HepG2 (cell line): ENCODE measurements at regions not wholly inside any gene's neighbourhood (a gene's known extent, or its start where the extent isn't known, plus 50 kb on each side); places are given as distances from the start of the nearest gene placed in this dataset.

Source experiments
- AHR ChIP-seq: IDR thresholded peaks from 2 replicates; pipeline ENCODE4 v1.6.1; 2018; ENCODE audit warnings: missing genetic modification reagents, missing compliant biosample characterization
- CSRNP1 ChIP-seq: sonication (generic); formaldehyde crosslinking; IDR thresholded peaks from 2 replicates; pipeline ENCODE4 v1.8.1; 2023; ENCODE audit warnings: mild to moderate bottlenecking, missing genetic modification reagents
- GLMP ChIP-seq: sonication (generic); formaldehyde crosslinking; IDR thresholded peaks from 2 replicates; pipeline ENCODE4 v1.9.0; 2021; ENCODE audit warnings: missing genetic modification reagents, mild to moderate bottlenecking, borderline replicate concordance
- ZFP36 ChIP-seq: fragments of 150-350 bp; IDR thresholded peaks from 2 replicates; pipeline ENCODE4 v1.6.1; 2018; ENCODE audit warnings: borderline replicate concordance, low read length, low read depth; ENCODE audit not compliant: partially characterized antibody
- ZNF850 ChIP-seq: sonication (generic); formaldehyde crosslinking; conservative IDR thresholded peaks from 2 replicates; pipeline ENCODE4 v1.9.0; 2021; ENCODE audit warnings: mild to moderate bottlenecking, missing genetic modification reagents
- TF ChIP-seq, protein P1 (sequence below): IDR thresholded peaks from 2 replicates; pipeline ENCODE4 v1.6.1; 2012; ENCODE audit warnings: low read depth, low read length, improper control_type of control experiment
- TF ChIP-seq, protein P2 (sequence below): sonication (generic); formaldehyde crosslinking; IDR thresholded peaks from 2 replicates; pipeline ENCODE4 v1.5.0; 2020; ENCODE audit warnings: mild to moderate bottlenecking, missing genetic modification reagents, borderline replicate concordance

GRCh38 chr6:91366781-91367180 is 779.9 kb upstream of the MAP3K7 start (continued):
- TF ChIP-seq, protein P1, sequence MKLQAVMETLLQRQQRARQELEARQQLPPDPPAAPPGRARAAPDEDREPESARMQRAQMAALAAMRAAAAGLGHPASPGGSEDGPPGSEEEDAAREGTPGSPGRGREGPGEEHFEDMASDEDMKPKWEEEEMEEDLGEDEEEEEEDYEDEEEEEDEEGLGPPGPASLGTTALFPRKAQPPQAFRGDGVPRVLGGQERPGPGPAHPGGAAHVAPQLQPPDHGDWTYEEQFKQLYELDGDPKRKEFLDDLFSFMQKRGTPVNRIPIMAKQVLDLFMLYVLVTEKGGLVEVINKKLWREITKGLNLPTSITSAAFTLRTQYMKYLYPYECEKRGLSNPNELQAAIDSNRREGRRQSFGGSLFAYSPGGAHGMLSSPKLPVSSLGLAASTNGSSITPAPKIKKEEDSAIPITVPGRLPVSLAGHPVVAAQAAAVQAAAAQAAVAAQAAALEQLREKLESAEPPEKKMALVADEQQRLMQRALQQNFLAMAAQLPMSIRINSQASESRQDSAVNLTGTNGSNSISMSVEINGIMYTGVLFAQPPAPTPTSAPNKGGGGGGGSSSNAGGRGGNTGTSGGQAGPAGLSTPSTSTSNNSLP, result no peak
- TF ChIP-seq ZNF850 (CRISPR knock-in tag) (no peak), AHR (CRISPR knock-in tag) (no peak), CSRNP1 (CRISPR knock-in tag) (no peak), ZFP36 (no peak), GLMP (CRISPR knock-in tag) (no peak)
- TF ChIP-seq, protein P2, sequence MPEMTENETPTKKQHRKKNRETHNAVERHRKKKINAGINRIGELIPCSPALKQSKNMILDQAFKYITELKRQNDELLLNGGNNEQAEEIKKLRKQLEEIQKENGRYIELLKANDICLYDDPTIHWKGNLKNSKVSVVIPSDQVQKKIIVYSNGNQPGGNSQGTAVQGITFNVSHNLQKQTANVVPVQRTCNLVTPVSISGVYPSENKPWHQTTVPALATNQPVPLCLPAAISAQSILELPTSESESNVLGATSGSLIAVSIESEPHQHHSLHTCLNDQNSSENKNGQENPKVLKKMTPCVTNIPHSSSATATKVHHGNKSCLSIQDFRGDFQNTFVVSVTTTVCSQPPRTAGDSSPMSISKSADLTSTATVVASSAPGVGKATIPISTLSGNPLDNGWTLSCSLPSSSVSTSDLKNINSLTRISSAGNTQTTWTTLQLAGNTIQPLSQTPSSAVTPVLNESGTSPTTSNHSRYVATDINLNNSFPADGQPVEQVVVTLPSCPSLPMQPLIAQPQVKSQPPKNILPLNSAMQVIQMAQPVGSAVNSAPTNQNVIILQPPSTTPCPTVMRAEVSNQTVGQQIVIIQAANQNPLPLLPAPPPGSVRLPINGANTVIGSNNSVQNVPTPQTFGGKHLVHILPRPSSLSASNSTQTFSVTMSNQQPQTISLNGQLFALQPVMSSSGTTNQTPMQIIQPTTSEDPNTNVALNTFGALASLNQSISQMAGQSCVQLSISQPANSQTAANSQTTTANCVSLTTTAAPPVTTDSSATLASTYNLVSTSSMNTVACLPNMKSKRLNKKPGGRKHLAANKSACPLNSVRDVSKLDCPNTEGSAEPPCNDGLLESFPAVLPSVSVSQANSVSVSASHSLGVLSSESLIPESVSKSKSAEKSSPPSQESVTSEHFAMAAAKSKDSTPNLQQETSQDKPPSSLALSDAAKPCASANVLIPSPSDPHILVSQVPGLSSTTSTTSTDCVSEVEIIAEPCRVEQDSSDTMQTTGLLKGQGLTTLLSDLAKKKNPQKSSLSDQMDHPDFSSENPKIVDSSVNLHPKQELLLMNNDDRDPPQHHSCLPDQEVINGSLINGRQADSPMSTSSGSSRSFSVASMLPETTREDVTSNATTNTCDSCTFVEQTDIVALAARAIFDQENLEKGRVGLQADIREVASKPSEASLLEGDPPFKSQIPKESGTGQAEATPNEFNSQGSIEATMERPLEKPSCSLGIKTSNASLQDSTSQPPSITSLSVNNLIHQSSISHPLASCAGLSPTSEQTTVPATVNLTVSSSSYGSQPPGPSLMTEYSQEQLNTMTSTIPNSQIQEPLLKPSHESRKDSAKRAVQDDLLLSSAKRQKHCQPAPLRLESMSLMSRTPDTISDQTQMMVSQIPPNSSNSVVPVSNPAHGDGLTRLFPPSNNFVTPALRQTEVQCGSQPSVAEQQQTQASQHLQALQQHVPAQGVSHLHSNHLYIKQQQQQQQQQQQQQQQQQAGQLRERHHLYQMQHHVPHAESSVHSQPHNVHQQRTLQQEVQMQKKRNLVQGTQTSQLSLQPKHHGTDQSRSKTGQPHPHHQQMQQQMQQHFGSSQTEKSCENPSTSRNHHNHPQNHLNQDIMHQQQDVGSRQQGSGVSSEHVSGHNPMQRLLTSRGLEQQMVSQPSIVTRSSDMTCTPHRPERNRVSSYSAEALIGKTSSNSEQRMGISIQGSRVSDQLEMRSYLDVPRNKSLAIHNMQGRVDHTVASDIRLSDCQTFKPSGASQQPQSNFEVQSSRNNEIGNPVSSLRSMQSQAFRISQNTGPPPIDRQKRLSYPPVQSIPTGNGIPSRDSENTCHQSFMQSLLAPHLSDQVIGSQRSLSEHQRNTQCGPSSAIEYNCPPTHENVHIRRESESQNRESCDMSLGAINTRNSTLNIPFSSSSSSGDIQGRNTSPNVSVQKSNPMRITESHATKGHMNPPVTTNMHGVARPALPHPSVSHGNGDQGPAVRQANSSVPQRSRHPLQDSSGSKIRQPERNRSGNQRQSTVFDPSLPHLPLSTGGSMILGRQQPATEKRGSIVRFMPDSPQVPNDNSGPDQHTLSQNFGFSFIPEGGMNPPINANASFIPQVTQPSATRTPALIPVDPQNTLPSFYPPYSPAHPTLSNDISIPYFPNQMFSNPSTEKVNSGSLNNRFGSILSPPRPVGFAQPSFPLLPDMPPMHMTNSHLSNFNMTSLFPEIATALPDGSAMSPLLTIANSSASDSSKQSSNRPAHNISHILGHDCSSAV (CRISPR knock-in tag), result no peak
